SK-N-SH (cell line): ENCODE measurements at regions not wholly inside any gene's neighbourhood (a gene's known extent, or its start where the extent isn't known, plus 50 kb on each side); places are given as distances from the start of the nearest gene placed in this dataset.

Experiments
- CTCF ChIA-PET: fragments of 300-600, 350-600 bp; formaldehyde crosslinking; extraction: SDS; loops from one replicate; lab custom pipeline; 2021; lab: Yijun Ruan, JAX
- POLR2A ChIA-PET: fragments of 350-600 bp; sonication (Branson Sonifier 250); formaldehyde crosslinking; extraction: SDS; loops from one replicate; lab custom pipeline; 2020; ENCODE audit warnings: antibody characterized with exemption, inconsistent platforms; lab: Yijun Ruan, JAX
- DNase-seq: peaks from one replicate; pipeline ENCODE4 v3.0.0; 2012
- H2AFZ ChIP-seq: fragments of 200-600 bp; sonication (generic); 2 replicates; pipeline ENCODE4 v1.8.1; 2016; ENCODE audit warnings: antibody characterized with exemption, mild to moderate bottlenecking, low read depth
- H3F3A ChIP-seq: fragments of 200-600 bp; sonication (generic); replicated peaks from 2 replicates; pipeline ENCODE3; 2016; ENCODE audit warnings: antibody characterized with exemption, mild to moderate bottlenecking; ENCODE audit not compliant: insufficient read depth
- H3K27ac ChIP-seq, 2 experiments: fragments of 200-500 bp in 1 of 2; fragments of 200-600 bp in 1 of 2; sonication (Bioruptor generic) in 1 of 2; sonication (generic), shearing (Covaris generic) in 1 of 2; 2 replicates each; pipeline versions ENCODE4 v1.5.1 to v1.6.1; 2014 to 2016; ENCODE audit warnings: low read depth in 2 of 2, inconsistent platforms in 1 of 2, low read length in 1 of 2, mild to moderate bottlenecking in 1 of 2, mixed read lengths in 1 of 2
- H3K27me3 ChIP-seq: fragments of 200-600 bp; sonication (generic), shearing (Covaris generic); 2 replicates; pipeline ENCODE4 v1.6.1; 2016; ENCODE audit warnings: mixed run types; ENCODE audit not compliant: insufficient read depth
- H3K36me3 ChIP-seq, 2 experiments: fragments of 200-500 bp in 1 of 2; fragments of 200-600 bp in 1 of 2; sonication (Bioruptor generic) in 1 of 2; sonication (generic) in 1 of 2; replicated peaks in 1 of 2; 2 replicates each; pipeline versions ENCODE3 to v1.5.1; 2014 to 2016; ENCODE audit warnings: low read length in 1 of 2, mild to moderate bottlenecking in 1 of 2; ENCODE audit not compliant: insufficient read depth in 2 of 2, control insufficient read depth in 1 of 2
- H3K4me1 ChIP-seq, 2 experiments: fragments of 200-500 bp in 1 of 2; fragments of 200-600 bp in 1 of 2; sonication (Bioruptor generic) in 1 of 2; sonication (generic), shearing (Covaris generic) in 1 of 2; 2 replicates each; pipeline versions ENCODE4 v1.5.1 to v1.6.1; 2014 to 2016; ENCODE audit warnings: low read depth in 1 of 2, low read length in 1 of 2, mixed run types in 1 of 2; ENCODE audit not compliant: insufficient read depth in 2 of 2, control insufficient read depth in 1 of 2
- H3K4me2 ChIP-seq: fragments of 200-600 bp; sonication (generic), shearing (Covaris generic); 2 replicates; pipeline ENCODE4 v1.6.1; 2017; ENCODE audit warnings: mixed run types
- H3K4me3 ChIP-seq, 2 experiments: fragments of 200-500 bp in 1 of 2; fragments of 200-600 bp in 1 of 2; sonication (Bioruptor generic) in 1 of 2; sonication (generic), shearing (Covaris generic) in 1 of 2; 2 replicates each; pipeline versions ENCODE4 v1.5.1 to v1.8.1; 2014 to 2016; ENCODE audit warnings: low read depth in 2 of 2, inconsistent platforms in 1 of 2, low read length in 1 of 2, mild to moderate bottlenecking in 1 of 2, mixed read lengths in 1 of 2, moderate library complexity in 1 of 2
- H3K79me2 ChIP-seq: fragments of 200-600 bp; sonication (generic); 2 replicates; pipeline ENCODE4 v1.8.1; 2017; ENCODE audit warnings: mild to moderate bottlenecking; ENCODE audit not compliant: insufficient read depth
- H3K9ac ChIP-seq: fragments of 200-600 bp; sonication (generic); 2 replicates; pipeline ENCODE4 v1.6.1; 2017; ENCODE audit warnings: mixed run types
- H3K9me2 ChIP-seq: fragments of 200-600 bp; sonication (generic); 2 replicates; pipeline ENCODE4 v1.6.1; 2017; ENCODE audit warnings: mixed run types
- H3K9me3 ChIP-seq: fragments of 200-600 bp; sonication (generic); 2 replicates; pipeline ENCODE4 v1.6.1; 2017; ENCODE audit warnings: mixed run types, mild to moderate bottlenecking, moderate library complexity
- H4K20me1 ChIP-seq: fragments of 200-600 bp; sonication (generic); 2 replicates; pipeline ENCODE4 v1.6.1; 2017; ENCODE audit warnings: mild to moderate bottlenecking, mixed run types; ENCODE audit not compliant: insufficient read depth
- CHD2 ChIP-seq: fragments of 150-350 bp; IDR thresholded peaks from 2 replicates; pipeline ENCODE4 v1.6.1; 2018; ENCODE audit warnings: low read length; ENCODE audit not compliant: partially characterized antibody
- CTCF ChIP-seq: fragments of 200-600 bp; sonication (generic); IDR thresholded peaks from 2 replicates; pipeline ENCODE4 v1.6.1; 2017; ENCODE audit warnings: antibody characterized with exemption, mild to moderate bottlenecking, moderate library complexity
- ELF1 ChIP-seq: IDR thresholded peaks from 2 replicates; pipeline ENCODE4 v1.4.0; 2012
- FOXM1 ChIP-seq: IDR thresholded peaks from 2 replicates; pipeline ENCODE4 v1.4.0; 2012; ENCODE audit warnings: low read depth, mild to moderate bottlenecking
- GABPA ChIP-seq: IDR thresholded peaks from 2 replicates; pipeline ENCODE4 v1.4.0; 2012; ENCODE audit warnings: low read depth, mild to moderate bottlenecking
- GATA2 ChIP-seq: sonication (generic); formaldehyde crosslinking; IDR thresholded peaks from 2 replicates; pipeline ENCODE4 v1.5.0; 2020; ENCODE audit warnings: mild to moderate bottlenecking, missing genetic modification reagents
- IRF3 ChIP-seq: fragments of 150-350 bp; IDR thresholded peaks from 2 replicates; pipeline ENCODE4 v1.6.1; 2016; ENCODE audit warnings: mild to moderate bottlenecking, low read depth, low read length
- MXI1 ChIP-seq: IDR thresholded peaks from 2 replicates; pipeline ENCODE4 v1.6.1; 2012; ENCODE audit warnings: mild to moderate bottlenecking, low read depth, low read length, improper control_type of control experiment
- NFIC ChIP-seq: IDR thresholded peaks from 2 replicates; pipeline ENCODE4 v1.4.0; 2012; ENCODE audit warnings: borderline replicate concordance
- POLR2AphosphoS5 ChIP-seq: IDR thresholded peaks from 2 replicates; pipeline ENCODE4 v1.6.1; 2012; ENCODE audit warnings: low read depth, low read length
- RAD21 ChIP-seq: IDR thresholded peaks from 2 replicates; pipeline ENCODE4 v1.6.1; 2012; ENCODE audit warnings: mild to moderate bottlenecking, low read length
- RCOR1 ChIP-seq: fragments of 150-350 bp; IDR thresholded peaks from 2 replicates; pipeline ENCODE4 v1.6.1; 2017; ENCODE audit warnings: antibody characterized with exemption, low read length
- REST ChIP-seq: IDR thresholded peaks from 2 replicates; pipeline ENCODE4 v1.6.1; 2012; ENCODE audit warnings: mild to moderate bottlenecking, low read depth, low read length, moderate library complexity
- SIN3A ChIP-seq: IDR thresholded peaks from 2 replicates; pipeline ENCODE4 v1.6.1; 2012; ENCODE audit warnings: low read depth, mild to moderate bottlenecking, low read length, moderate library complexity, borderline replicate concordance
- TAF1 ChIP-seq: IDR thresholded peaks from 2 replicates; pipeline ENCODE4 v1.6.1; 2012; ENCODE audit warnings: low read depth, mild to moderate bottlenecking, low read length, moderate library complexity, borderline replicate concordance
- TCF12 ChIP-seq: IDR thresholded peaks from 2 replicates; pipeline ENCODE4 v1.4.0; 2012
- USF2 ChIP-seq: fragments of 150-350 bp; IDR thresholded peaks from 2 replicates; pipeline ENCODE4 v1.6.1; 2017; ENCODE audit warnings: antibody characterized with exemption, low read length, low read depth, borderline replicate concordance
- YY1 ChIP-seq: IDR thresholded peaks from 2 replicates; pipeline ENCODE4 v1.4.0; 2012; ENCODE audit warnings: low read depth, mild to moderate bottlenecking
- ZBTB33 ChIP-seq: IDR thresholded peaks from 2 replicates; pipeline ENCODE4 v1.4.0; 2012; ENCODE audit warnings: low read depth, borderline replicate concordance
- WGBS: methylation state at CpG from one replicate; pipeline ENCODE4 v1.1.6; 2017; ENCODE audit warnings: low lambda C conversion rate; 5-methylcytosine and 5-hydroxymethylcytosine counted together

GRCh38 chr6:150702675-150703074 lies 103.0 kb downstream of the PLEKHG1 start:
- POLR2A ChIA-PET: no interaction called here
- 7% methylated on average over 6 of the region's 6 CpGs for WGBS
- no peaks in the 10 kb centered on the region for H3F3A ChIP-seq

More at GRCh38 chr6:150702675-150703074, 103.0 kb downstream of the PLEKHG1 start:
- H2AFZ ChIP-seq: no peak overlapping the region
- H3K79me2 ChIP-seq: no peaks in the 10 kb centered on the region
- TF ChIP-seq CHD2 (no peak), CTCF (no peak), ELF1 (no peak), SIN3A (no peak), TAF1 (no peak), ZBTB33 (no peak), NFIC (no peak), RAD21 (no peak), TCF12 (no peak), GATA2 (no peak), REST (no peak), IRF3 (no peak), YY1 (no peak), FOXM1 (no peak), USF2 (no peak), MXI1 (no peak), RCOR1 (no peak), GABPA (no peak), POLR2AphosphoS5 (no peak)
- no peaks in the 10 kb centered on the region for H3K27me3 ChIP-seq
- no peaks in the 10 kb centered on the region for H3K9me3 ChIP-seq
- no peaks in the 10 kb centered on the region for H3K36me3 ChIP-seq
- no peaks in the 10 kb centered on the region for H3K9me2 ChIP-seq
- no peaks in the 10 kb centered on the region for H4K20me1 ChIP-seq
- DNase-seq: no peak
- H3K4me3 ChIP-seq: no peak overlapping the region
- H3K27ac ChIP-seq: no peak overlapping the region
- CTCF ChIA-PET: interaction anchor here (1.2 kb wide), 1 partner anchor 16 kb away, joined by 3 read pairs; no protein-coding TSS in a partner anchor
- H3K4me2 ChIP-seq: no peak overlapping the region
- no peaks in the 10 kb centered on the region for H3K4me1 ChIP-seq
- no peak overlapping the region for H3K9ac ChIP-seq
